GM12873 (cell line): ENCODE measurements at regions not wholly inside any gene's neighbourhood (a gene's known extent, or its start where the extent isn't known, plus 50 kb on each side); places are given as distances from the start of the nearest gene placed in this dataset.

ENCODE experiments used
- CTCF ChIP-seq: IDR thresholded peaks from 2 replicates; pipeline ENCODE4 v1.5.1; 2012; ENCODE audit warnings: low read depth, mild to moderate bottlenecking, moderate library complexity, low read length, control low read depth; ENCODE audit not compliant: insufficient read depth; ENCODE audit errors: missing control alignments

GRCh38 chrX:147693511-147693910 lies 218.2 kb upstream of the FMR1 start:
- TF ChIP-seq CTCF = no peak

GRCh38 chrX:147699061-147699460 lies 212.7 kb upstream of the FMR1 start:
- no peak for TF ChIP-seq CTCF

GRCh38 chrX:147710301-147710700 lies 201.4 kb upstream of the FMR1 start:
- no peak for TF ChIP-seq CTCF

GRCh38 chrX:147733369-147733768 lies 178.3 kb upstream of the FMR1 start:
- no peak for TF ChIP-seq CTCF

- TF ChIP-seq CTCF = no peak
These were observed 176.4 kb upstream of the FMR1 start for GRCh38 chrX:147735364-147735763.

- TF ChIP-seq CTCF = no peak
These were observed 175.7 kb upstream of the FMR1 start for GRCh38 chrX:147736045-147736444.

GRCh38 chrX:147737690-147738089 lies 174.0 kb upstream of the FMR1 start:
- TF ChIP-seq CTCF = no peak
